Right ventricle myocardium inferior (tissue), 1 donor: ENCODE measurements at regions not wholly inside any gene's neighbourhood (a gene's known extent, or its start where the extent isn't known, plus 50 kb on each side); places are given as distances from the start of the nearest gene placed in this dataset.
"Not testable (repeated sequence)": the region's sequence is repeated elsewhere in the genome, so short reads cannot be mapped to it uniquely, and the experiment has no call there.

Source experiments
- ATAC-seq: fragments of 200-7000 bp; cut with Tn5 transposase; one replicate; pipeline ENCODE4 v1.9.1; 2020; ENCODE audit warnings: mild to moderate bottlenecking, moderate library complexity
- DNase-seq: peaks from one replicate; pipeline ENCODE4 v3.0.0; 2021; ENCODE audit errors: missing footprints
- intact Hi-C: fragments of 100-400 bp; cut with DNase I; formaldehyde crosslinking; loops from one replicate; pipeline ENCODE4 v1.11.0; 2022
- microRNA-seq: library from miRNA; unstranded; fragments of <30 nt; microRNA quantifications from one replicate; pipeline ENCODE4 v1.2.0, GENCODE V29; 2020
- donor health status: DM: no; HTN: yes; CAD: no; lungs with severe emphysema.

- intact Hi-C loops: no loop called here
- no peak for ATAC-seq
- no peak for DNase-seq
Observed at GRCh38 chr10:131038056-131038455, 273.5 kb downstream of the TCERG1L start.

DNA sequence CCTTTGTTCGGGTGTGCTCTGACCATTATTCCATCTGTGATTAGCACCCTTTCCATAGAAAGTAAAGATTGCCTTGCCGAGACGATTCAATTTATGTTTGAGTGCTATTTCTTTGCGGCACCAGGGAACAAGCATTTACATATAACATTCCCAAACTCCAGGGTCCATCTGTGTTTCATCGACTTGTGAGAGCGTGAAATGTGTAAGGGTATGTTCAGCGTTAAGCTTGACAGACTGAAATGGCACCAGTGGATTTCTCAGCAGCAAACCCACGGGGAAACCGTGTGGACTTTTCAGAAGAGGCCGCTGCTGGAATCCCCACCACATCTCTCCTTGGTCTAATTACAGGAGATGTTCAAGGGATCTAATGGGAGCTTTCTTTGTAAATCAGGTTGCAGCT is 270.5 kb downstream of the TCERG1L start:
- ATAC-seq: no peak
- intact Hi-C loops: no loop called here
- no peak for DNase-seq

- DNase-seq: no peak
- ATAC-seq: no peak
- intact Hi-C loops: no loop called here
Observed at GRCh38 chr10:131041441-131041840, 270.1 kb downstream of the TCERG1L start.

- ATAC-seq, intact Hi-C loops, DNase-seq: not testable (repeated sequence)
Observed at GRCh38 chr10:131042015-131042414, 269.5 kb downstream of the TCERG1L start.

Small RNA genes lying in the stretch of these regions (microRNA-seq; reads per million reads assigned to microRNA genes)
- gene MIR378C: 2.5 reads per million
